ENCODE measurements at regions not wholly inside any gene's neighbourhood (a gene's known extent, or its start where the extent isn't known, plus 50 kb on each side); places are given as distances from the start of the nearest gene placed in this dataset.

GRCh38 chr12:25723921-25724491, 170.9 kb upstream of the LMNTD1 start:
- no peak for TF ChIP-seq CTCF (IDR thresholded peaks at IDR 0.05)
- no peak for TF ChIP-seq POLR2A (IDR thresholded peaks at IDR 0.05)

All from heart left ventricle (tissue), 13 donors.